ENCODE measurements at regions not wholly inside any gene's neighbourhood (a gene's known extent, or its start where the extent isn't known, plus 50 kb on each side); places are given as distances from the start of the nearest gene placed in this dataset.

DNA sequence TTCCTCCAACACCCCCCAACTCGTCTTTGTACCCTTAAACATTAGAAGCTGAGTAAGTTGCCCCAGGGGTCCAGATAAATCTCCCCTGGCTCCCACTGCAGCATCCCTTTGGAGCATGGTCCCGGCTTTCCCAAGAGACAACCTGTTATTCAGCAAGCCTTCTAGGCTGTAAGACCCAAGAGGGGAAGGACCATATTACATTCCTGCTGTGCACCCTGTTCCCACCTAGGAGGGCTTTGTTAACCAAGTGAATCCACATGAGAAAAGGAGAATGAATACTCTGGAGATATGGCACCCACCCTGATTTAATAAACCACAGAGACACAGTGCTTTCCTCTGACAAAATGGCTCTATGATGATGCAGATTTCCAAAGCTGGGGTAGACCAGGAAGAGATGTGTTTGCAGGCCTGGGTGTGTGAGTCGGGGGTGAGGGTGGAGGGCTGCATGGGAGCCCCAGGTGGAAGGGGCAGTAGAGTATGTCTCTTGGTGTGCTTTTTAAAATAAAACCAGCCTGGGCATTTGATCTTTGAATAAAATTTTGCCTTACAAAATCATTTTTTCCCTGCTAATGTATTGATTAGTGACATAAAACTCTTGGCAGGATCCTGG is 325.2 kb downstream of the DRD1 start:
- TF ChIP-seq, protein P1, sequence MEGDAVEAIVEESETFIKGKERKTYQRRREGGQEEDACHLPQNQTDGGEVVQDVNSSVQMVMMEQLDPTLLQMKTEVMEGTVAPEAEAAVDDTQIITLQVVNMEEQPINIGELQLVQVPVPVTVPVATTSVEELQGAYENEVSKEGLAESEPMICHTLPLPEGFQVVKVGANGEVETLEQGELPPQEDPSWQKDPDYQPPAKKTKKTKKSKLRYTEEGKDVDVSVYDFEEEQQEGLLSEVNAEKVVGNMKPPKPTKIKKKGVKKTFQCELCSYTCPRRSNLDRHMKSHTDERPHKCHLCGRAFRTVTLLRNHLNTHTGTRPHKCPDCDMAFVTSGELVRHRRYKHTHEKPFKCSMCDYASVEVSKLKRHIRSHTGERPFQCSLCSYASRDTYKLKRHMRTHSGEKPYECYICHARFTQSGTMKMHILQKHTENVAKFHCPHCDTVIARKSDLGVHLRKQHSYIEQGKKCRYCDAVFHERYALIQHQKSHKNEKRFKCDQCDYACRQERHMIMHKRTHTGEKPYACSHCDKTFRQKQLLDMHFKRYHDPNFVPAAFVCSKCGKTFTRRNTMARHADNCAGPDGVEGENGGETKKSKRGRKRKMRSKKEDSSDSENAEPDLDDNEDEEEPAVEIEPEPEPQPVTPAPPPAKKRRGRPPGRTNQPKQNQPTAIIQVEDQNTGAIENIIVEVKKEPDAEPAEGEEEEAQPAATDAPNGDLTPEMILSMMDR (IDR thresholded peaks at IDR 0.05): no peak
- H3K9me3 ChIP-seq: no peaks in the 10 kb centered on the region

DNA sequence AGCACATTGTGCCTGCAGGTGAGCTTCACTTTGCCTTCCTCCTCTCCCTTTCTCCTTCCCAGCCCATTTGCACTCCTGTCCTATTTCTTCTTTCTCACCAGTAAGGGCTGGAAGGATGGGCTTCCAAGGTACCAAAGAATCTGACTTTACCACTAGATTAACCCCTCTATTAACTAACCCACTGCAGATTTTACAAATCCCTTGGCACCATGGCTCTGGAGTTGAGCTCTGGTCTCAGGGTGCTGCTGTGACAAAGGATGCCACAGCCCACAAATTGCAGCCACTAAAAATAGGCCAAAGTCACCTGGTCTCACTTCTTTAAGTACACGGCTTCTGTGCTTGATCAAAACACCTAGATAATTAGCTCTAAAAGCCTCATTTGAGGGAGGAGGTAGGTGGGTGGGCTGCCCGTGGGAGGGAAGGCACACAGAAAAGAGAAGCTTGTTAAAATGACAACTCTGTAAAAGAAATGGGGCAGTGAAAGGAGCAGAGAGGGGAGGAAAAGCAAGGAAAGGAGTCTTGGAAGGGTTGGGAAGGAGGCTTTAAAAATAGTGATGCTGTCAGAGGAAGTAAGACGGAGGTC is 327.4 kb downstream of the DRD1 start:
- TF ChIP-seq, protein P1 (IDR thresholded peaks at IDR 0.05): no peak
- no peak overlapping the region for H3K4me3 ChIP-seq (ENCODE audit: low read depth in 1 of 2, low read length in 1 of 2)
- H3K9me3 ChIP-seq: no peaks in the 10 kb centered on the region
- H3K27ac ChIP-seq: no peak overlapping the region
- H3K4me1 ChIP-seq (ENCODE audit: control insufficient read depth in 1 of 2, insufficient read depth in 1 of 2, low read depth in 1 of 2, low read length in 1 of 2): peaks cover 0 to 2% of the 10 kb centered on the region in 2 experiments
- no peaks in the 10 kb centered on the region for H3K27me3 ChIP-seq
- no peaks in the 10 kb centered on the region for H3K36me3 ChIP-seq

More for the DNA sequence above, 325.2 kb downstream of the DRD1 start:
- H3K4me1 ChIP-seq (ENCODE audit: control insufficient read depth in 1 of 2, insufficient read depth in 1 of 2, low read depth in 1 of 2, low read length in 1 of 2): peaks cover 0 to 2% of the 10 kb centered on the region in 2 experiments
- H3K36me3 ChIP-seq: no peaks in the 10 kb centered on the region
- no peak overlapping the region for H3K27ac ChIP-seq
- H3K4me3 ChIP-seq (ENCODE audit: low read depth in 1 of 2, low read length in 1 of 2): no peak overlapping the region
- H3K27me3 ChIP-seq: no peaks in the 10 kb centered on the region

DNA sequence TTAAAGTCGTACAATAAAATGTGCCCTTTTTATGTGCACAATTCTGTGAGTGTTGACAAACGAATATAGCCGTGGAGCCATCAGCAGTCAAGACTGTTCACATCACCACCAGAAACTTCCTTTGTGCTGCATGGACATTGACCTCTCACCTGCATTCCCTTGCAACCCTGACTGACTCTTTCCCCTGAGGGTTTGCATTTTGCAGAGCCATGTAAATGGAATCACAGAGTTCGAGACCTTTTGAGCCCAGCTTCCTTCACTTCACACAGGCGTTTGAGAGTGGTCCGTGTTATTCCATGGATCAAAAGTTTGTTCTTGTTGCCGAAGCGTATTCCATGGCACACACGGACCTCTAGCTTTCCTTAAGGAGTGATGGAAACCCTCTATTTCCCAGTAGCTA is 328.2 kb downstream of the DRD1 start:
- Histone ChIP-seq H3K4me1 (ENCODE audit: control insufficient read depth in 1 of 2, insufficient read depth in 1 of 2, low read depth in 1 of 2, low read length in 1 of 2) (no peaks in the 10 kb centered on the region), H3K27ac (no peak overlapping the region), H3K27me3 (no peaks in the 10 kb centered on the region), H3K9me3 (no peaks in the 10 kb centered on the region), H3K36me3 (no peaks in the 10 kb centered on the region), H3K4me3 (ENCODE audit: low read depth in 1 of 2, low read length in 1 of 2) (no peak overlapping the region)
- TF ChIP-seq, protein P1 (IDR thresholded peaks at IDR 0.05): no peak

DNA sequence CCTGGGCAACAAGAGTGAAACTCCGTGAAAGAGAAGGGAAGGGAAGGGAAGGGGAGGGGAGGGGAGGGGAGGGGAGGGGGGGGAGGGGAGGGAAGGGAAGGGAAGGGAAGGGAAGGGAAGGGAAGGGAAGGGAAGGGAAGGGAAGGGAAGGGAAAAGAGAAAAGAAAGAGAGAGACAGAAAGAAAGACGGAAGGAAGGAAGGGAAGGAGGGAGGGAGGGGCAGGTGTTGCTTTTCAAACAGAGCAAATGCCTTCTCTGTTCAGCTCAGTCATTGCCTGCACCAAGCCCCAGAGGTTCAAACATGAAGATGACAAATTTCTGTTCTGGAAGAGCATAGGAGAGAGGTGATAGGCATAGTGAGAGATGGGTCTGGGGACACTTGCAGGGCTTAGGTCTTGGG is 330.0 kb downstream of the DRD1 start:
- H3K27me3 ChIP-seq: no peaks in the 10 kb centered on the region
- no peaks in the 10 kb centered on the region for H3K4me1 ChIP-seq (ENCODE audit: control insufficient read depth in 1 of 2, insufficient read depth in 1 of 2, low read depth in 1 of 2, low read length in 1 of 2)
- no peaks in the 10 kb centered on the region for H3K9me3 ChIP-seq
- no peak overlapping the region for H3K4me3 ChIP-seq (ENCODE audit: low read depth in 1 of 2, low read length in 1 of 2)
- TF ChIP-seq, protein P1 (IDR thresholded peaks at IDR 0.05): no peak
- no peak overlapping the region for H3K27ac ChIP-seq
- H3K36me3 ChIP-seq: no peaks in the 10 kb centered on the region

DNA sequence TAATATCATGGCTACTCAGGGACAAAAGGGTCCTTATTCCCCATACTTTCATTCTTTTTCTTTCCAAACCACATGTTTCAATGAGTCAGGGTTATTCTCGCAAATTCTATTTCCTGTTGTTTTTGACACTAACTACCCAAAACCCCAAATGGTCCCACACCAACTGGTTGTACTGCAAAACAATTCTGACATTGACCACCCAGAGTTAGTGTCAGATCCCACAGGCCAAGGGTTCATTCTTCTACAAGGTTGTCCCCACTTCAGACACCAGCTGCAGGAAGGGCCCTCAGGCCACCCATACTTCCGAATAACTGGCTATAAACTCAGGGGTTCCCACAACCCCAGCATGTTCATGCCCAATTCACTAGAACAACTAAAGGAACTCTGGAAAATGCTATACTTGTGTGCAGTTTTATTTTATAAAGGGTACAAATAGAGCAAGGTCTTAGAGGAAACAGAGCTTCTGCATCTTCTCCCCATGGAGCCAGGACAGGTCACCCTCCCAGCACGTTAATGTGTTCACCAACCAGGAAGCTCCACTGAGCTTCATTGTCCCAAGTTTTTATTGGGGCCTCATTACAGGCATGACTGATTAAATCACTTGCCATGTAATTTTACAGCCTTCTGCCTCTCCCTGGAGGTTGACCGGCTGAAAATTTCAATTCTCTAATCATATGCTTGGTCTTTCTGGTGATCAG is 334.8 kb downstream of the DRD1 start:
- H3K27ac ChIP-seq: no peak overlapping the region

More for the DNA sequence above, 334.8 kb downstream of the DRD1 start:
- Histone ChIP-seq H3K4me1 (ENCODE audit: control insufficient read depth in 1 of 2, insufficient read depth in 1 of 2, low read depth in 1 of 2, low read length in 1 of 2) (no peaks in the 10 kb centered on the region), H3K4me3 (ENCODE audit: low read depth in 1 of 2, low read length in 1 of 2) (no peak overlapping the region), H3K9me3 (no peaks in the 10 kb centered on the region), H3K36me3 (no peaks in the 10 kb centered on the region), H3K27me3 (no peaks in the 10 kb centered on the region)
- TF ChIP-seq, protein P1 (IDR thresholded peaks at IDR 0.05): no peak
